Effector CD8-positive, alpha-beta T cell (primary cell): ENCODE measurements at regions not wholly inside any gene's neighbourhood (a gene's known extent, or its start where the extent isn't known, plus 50 kb on each side); places are given as distances from the start of the nearest gene placed in this dataset.
"Not testable (repeated sequence)": the region's sequence is repeated elsewhere in the genome, so short reads cannot be mapped to it uniquely, and the experiment has no call there.

Source experiments
- DNase-seq: peaks from one replicate; lab custom pipeline; 2025; lab: John Stamatoyannopoulos, UW

- no peak for DNase-seq
These were observed 258.6 kb downstream of the NPHP4 start for GRCh38 chr1:5733596-5733995.

GRCh38 chr1:5731110-5731423 is 261.2 kb downstream of the NPHP4 start:
- no peak for DNase-seq

GRCh38 chr1:5730272-5731109 is 261.7 kb downstream of the NPHP4 start:
- DNase-seq = no peak

- DNase-seq = no peak
These were observed 262.5 kb downstream of the NPHP4 start for GRCh38 chr1:5729636-5730145.

GRCh38 chr1:5728663-5729355 is 263.4 kb downstream of the NPHP4 start:
- no peak for DNase-seq

GRCh38 chr1:5727871-5728643 is 264.2 kb downstream of the NPHP4 start:
- no peak for DNase-seq

- no peak for DNase-seq
These were observed 265.0 kb downstream of the NPHP4 start for GRCh38 chr1:5727191-5727590.

GRCh38 chr1:5726586-5727184 is 265.5 kb downstream of the NPHP4 start:
- not testable (repeated sequence) for DNase-seq

GRCh38 chr1:5725855-5726585 is 266.2 kb downstream of the NPHP4 start:
- no peak for DNase-seq

- DNase-seq = no peak
These were observed 266.8 kb downstream of the NPHP4 start for GRCh38 chr1:5725406-5725805.

GRCh38 chr1:5724847-5725246 is 267.4 kb downstream of the NPHP4 start:
- DNase-seq = no peak

- no peak for DNase-seq
These were observed 269.5 kb downstream of the NPHP4 start for GRCh38 chr1:5722635-5723164.

- DNase-seq = no peak
These were observed 270.5 kb downstream of the NPHP4 start for GRCh38 chr1:5721634-5722215.

- no peak for DNase-seq
These were observed 271.3 kb downstream of the NPHP4 start for GRCh38 chr1:5720936-5721335.

- DNase-seq = no peak
These were observed 271.7 kb downstream of the NPHP4 start for GRCh38 chr1:5720484-5720883.

- DNase-seq = no peak
These were observed 272.2 kb downstream of the NPHP4 start for GRCh38 chr1:5720045-5720444.

GRCh38 chr1:5718831-5719632 is 273.2 kb downstream of the NPHP4 start:
- DNase-seq = no peak

- DNase-seq = no peak
These were observed 275.1 kb downstream of the NPHP4 start for GRCh38 chr1:5717031-5717682.

- DNase-seq = no peak
These were observed 276.1 kb downstream of the NPHP4 start for GRCh38 chr1:5716126-5716525.
